Uterus (tissue), 3 donors: ENCODE measurements at regions not wholly inside any gene's neighbourhood (a gene's known extent, or its start where the extent isn't known, plus 50 kb on each side); places are given as distances from the start of the nearest gene placed in this dataset.

Experiments used
- DNase-seq, 2 donors: peaks; one replicate each; pipeline ENCODE4 v3.0.0-alpha.2; 2019 to 2020
- H3K27ac ChIP-seq, 2 donors: fragments of 200-600 bp; sonication (generic); 1 replicate in 1 of 2; 2 replicates in 1 of 2; pipeline ENCODE4 v1.5.1; 2016 to 2018
- H3K27me3 ChIP-seq, 2 donors: fragments of 200-600 bp; sonication (generic); one replicate each; pipeline ENCODE4 v1.5.1; 2018 to 2019; ENCODE audit warnings: control low read depth in 1 of 2
- H3K36me3 ChIP-seq, 2 donors: fragments of 200-600 bp; sonication (generic); one replicate each; pipeline ENCODE4 v1.5.1; 2019; ENCODE audit warnings: control low read depth in 1 of 2
- H3K4me1 ChIP-seq, 2 donors: fragments of 200-600 bp; sonication (generic); one replicate each; pipeline ENCODE4 v1.5.1; 2018 to 2019; ENCODE audit warnings: control low read depth in 1 of 2
- H3K4me3 ChIP-seq, 2 donors: fragments of 200-600 bp; sonication (generic); 1 replicate in 1 of 2; 2 replicates in 1 of 2; pipeline ENCODE4 v1.5.1; 2018 to 2019; ENCODE audit warnings: mild to moderate bottlenecking in 1 of 2
- H3K9me3 ChIP-seq, 2 donors: fragments of 200-600 bp; sonication (generic); one replicate each; pipeline ENCODE4 v1.5.1; 2019; ENCODE audit warnings: control low read depth in 1 of 2
- CTCF ChIP-seq, 4 experiments: fragments of 200-600 bp in 2 of 4; fragments of 450-650 bp in 2 of 4; sonication (generic) in 2 of 4; IDR thresholded peaks; one replicate each; pipeline ENCODE4 v1.5.1; 2016 to 2019; ENCODE audit warnings: antibody characterized with exemption in 4 of 4, mild to moderate bottlenecking in 2 of 4, moderate library complexity in 1 of 4
- POLR2A ChIP-seq, 2 donors: fragments of 450-650 bp; IDR thresholded peaks; one replicate each; pipeline ENCODE4 v1.6.1; 2016; ENCODE audit warnings: antibody characterized with exemption in 2 of 2, mild to moderate bottlenecking in 1 of 2, moderate library complexity in 1 of 2
- intact Hi-C: fragments of 100-400 bp; cut with DNase I; formaldehyde crosslinking; loops from one replicate; pipeline ENCODE4 v1.15.1; 2023; ENCODE audit warnings: low total_unique reads
- donor health status: DM: yes; HTN: yes; CAD: no.

- TF ChIP-seq POLR2A (IDR thresholded peaks at IDR 0.05) (no peak), CTCF (IDR thresholded peaks at IDR 0.05) (no peak)
- Histone ChIP-seq H3K27ac (no peak overlapping the region), H3K4me1 (no peaks in the 10 kb centered on the region), H3K4me3 (no peak overlapping the region), H3K9me3 (no peaks in the 10 kb centered on the region), H3K27me3 (no peaks in the 10 kb centered on the region), H3K36me3 (no peaks in the 10 kb centered on the region)
- DNase-seq: no peak
- intact Hi-C loops: no loop called here
These were observed 142.9 kb upstream of the GYPC start for GRCh38 chr2:126513033-126513432.

GRCh38 chr2:126515471-126515870 is 140.5 kb upstream of the GYPC start:
- Histone ChIP-seq H3K27me3 (no peaks in the 10 kb centered on the region), H3K4me3 (no peak overlapping the region), H3K36me3 (no peaks in the 10 kb centered on the region), H3K4me1 (no peaks in the 10 kb centered on the region), H3K9me3 (no peaks in the 10 kb centered on the region), H3K27ac (no peak overlapping the region)
- DNase-seq: no peak
- TF ChIP-seq POLR2A (IDR thresholded peaks at IDR 0.05): no peak
- no peak for TF ChIP-seq CTCF (IDR thresholded peaks at IDR 0.05)
- intact Hi-C loops: no loop called here

GRCh38 chr2:126518196-126518595 is 137.8 kb upstream of the GYPC start:
- H3K4me1 ChIP-seq: no peaks in the 10 kb centered on the region
- H3K27ac ChIP-seq: no peak overlapping the region
- no peaks in the 10 kb centered on the region for H3K9me3 ChIP-seq
- no peaks in the 10 kb centered on the region for H3K27me3 ChIP-seq
- intact Hi-C loops: no loop called here
- TF ChIP-seq POLR2A (IDR thresholded peaks at IDR 0.05) (no peak), CTCF (IDR thresholded peaks at IDR 0.05) (no peak)
- H3K36me3 ChIP-seq: no peaks in the 10 kb centered on the region
- no peak overlapping the region for H3K4me3 ChIP-seq
- no peak for DNase-seq

- no peaks in the 10 kb centered on the region for H3K4me1 ChIP-seq
- peak; percentile 64 for DNase-seq
- H3K9me3 ChIP-seq: no peaks in the 10 kb centered on the region
- no peaks in the 10 kb centered on the region for H3K27me3 ChIP-seq
- intact Hi-C loops: loop anchor here (5.0 kb wide), 1 partner anchor 249 kb away; no protein-coding TSS in a partner anchor
- H3K4me3 ChIP-seq: no peak overlapping the region
- peak; percentile 46 to 55 (median 51) for TF ChIP-seq CTCF (IDR thresholded peaks at IDR 0.05)
- TF ChIP-seq POLR2A (IDR thresholded peaks at IDR 0.05): no peak
- H3K36me3 ChIP-seq: no peaks in the 10 kb centered on the region
- H3K27ac ChIP-seq: no peak overlapping the region
These were observed 128.0 kb upstream of the GYPC start for GRCh38 chr2:126527836-126528490.

- H3K27me3 ChIP-seq: no peaks in the 10 kb centered on the region
- no peaks in the 10 kb centered on the region for H3K4me1 ChIP-seq
- intact Hi-C loops: no loop called here
- no peak overlapping the region for H3K27ac ChIP-seq
- no peaks in the 10 kb centered on the region for H3K36me3 ChIP-seq
- no peak overlapping the region for H3K4me3 ChIP-seq
- TF ChIP-seq CTCF (IDR thresholded peaks at IDR 0.05) (no peak), POLR2A (IDR thresholded peaks at IDR 0.05) (no peak)
- no peaks in the 10 kb centered on the region for H3K9me3 ChIP-seq
- no peak for DNase-seq
These were observed 124.9 kb upstream of the GYPC start for GRCh38 chr2:126531029-126531428.
